HG03520 (cell line): ENCODE measurements at regions not wholly inside any gene's neighbourhood (a gene's known extent, or its start where the extent isn't known, plus 50 kb on each side); places are given as distances from the start of the nearest gene placed in this dataset.
"Not testable (repeated sequence)": the region's sequence is repeated elsewhere in the genome, so short reads cannot be mapped to it uniquely, and the experiment has no call there.

Source experiments
- ATAC-seq: cut with Tn5 transposase; IDR thresholded peaks from one replicate; pipeline ENCODE4 v1.9.1; 2021; ENCODE audit warnings: mild to moderate bottlenecking, moderate library complexity; ENCODE audit not compliant: unreplicated experiment

DNA sequence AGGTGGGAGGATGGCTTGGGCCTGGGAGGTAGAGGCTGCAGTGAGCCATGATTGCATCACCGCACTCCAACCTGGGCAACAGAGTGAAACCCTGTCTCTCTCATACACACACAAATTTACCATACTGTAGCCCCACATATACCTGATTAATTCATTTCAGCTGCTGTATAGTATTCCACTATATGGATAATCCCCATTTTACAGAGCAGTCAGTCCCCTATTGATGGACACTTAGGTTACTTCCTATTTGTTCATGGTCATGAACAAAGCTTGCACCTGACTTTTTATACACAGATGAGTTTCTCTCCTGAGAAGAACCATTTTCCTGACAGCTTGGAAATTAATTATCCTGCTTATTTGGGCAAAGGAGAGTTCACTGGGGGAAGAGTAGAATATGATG lies 59.2 kb downstream of the EMX2 start:
- ATAC-seq: no peak

DNA sequence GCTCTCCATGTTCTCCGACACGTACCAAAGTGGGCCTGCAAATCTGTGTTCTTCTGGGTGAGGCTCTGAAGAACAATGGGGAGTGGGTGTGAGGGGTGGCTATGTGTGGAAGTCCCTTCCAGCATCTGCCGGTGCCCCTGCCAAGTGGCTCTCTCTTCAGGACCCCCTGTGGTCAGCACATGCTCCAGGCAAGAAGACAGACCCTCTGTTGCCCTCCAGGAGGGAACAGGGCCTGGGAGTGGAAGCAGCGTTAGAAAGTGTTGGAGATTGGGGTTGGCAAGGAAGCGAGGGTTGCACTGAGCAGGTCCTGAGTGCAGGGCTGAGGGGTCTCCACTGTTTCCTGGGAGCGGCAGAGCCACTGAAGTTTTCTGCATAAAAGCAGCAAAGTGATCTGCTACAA lies 60.5 kb downstream of the EMX2 start:
- ATAC-seq: no peak

DNA sequence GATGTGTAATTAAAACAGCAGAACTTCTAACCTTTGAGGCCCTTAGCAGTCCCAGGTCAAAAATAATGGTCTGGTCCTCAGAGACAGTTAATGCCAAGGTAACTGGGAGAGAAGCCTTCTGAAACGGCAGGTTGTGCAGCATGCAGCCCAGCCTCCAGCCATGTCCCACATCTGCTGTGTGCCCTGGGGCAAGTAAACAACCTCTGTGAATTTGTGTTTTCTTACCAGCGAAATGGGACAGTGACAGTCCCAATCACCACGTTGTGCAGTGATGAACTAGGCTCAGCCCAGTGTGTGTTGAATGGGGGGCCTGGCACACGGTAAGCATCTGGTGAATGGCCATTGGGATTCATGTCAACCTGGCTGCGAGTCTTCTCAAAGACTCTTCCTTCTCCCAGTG lies 61.2 kb downstream of the EMX2 start:
- ATAC-seq: no peak

DNA sequence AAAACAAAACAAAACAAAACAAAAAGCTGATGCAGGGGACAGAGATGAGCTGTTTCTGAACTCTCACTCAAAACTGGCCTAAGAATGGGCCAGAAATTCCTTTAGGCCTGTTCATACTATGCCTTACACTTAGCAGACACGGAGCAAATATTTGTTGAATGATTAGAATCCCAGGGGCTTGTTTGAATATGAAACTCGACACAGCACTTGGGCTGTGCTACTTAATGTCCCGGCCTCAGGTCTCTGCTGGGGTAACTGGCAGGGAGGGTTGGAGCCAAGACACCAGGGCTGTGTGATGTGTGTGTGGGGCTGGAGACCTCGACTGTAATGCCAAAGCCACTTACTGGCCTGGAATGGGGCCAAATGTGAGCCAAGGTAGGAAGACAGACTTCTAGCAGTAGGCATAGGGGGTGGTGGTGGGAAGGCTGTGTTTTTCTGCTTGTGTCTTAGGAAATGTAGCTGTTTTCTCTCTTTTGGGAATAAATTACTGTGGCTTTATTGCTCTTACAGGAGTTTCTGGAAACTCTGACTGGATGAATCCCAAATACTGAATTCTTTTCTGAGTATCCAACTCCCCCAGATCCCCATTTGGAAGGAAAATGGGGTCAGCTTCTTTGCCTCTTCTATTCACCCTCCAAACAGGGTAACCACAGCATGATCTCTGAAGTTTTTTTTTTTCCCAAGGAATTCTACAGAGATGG lies 66.7 kb downstream of the EMX2 start:
- peak; percentile 46 for ATAC-seq

DNA sequence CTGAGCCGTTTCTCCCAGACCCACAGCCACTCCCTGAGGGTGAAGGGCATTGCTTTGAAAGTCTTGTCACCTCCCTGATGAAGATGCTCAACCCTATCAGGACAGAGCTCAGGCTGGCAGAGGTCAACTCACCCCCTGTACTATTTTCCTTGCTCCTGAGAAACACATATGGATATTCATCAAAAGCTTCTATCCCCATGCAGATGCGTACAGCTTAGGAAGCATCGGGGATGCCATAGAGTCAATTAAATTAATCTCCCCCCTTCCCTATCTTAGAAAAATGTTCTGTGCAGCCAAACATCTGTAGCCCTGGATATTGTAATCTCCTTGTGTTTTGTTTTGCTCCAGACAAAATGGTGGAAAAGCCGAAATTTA lies 67.2 kb downstream of the EMX2 start:
- ATAC-seq: no peak

DNA sequence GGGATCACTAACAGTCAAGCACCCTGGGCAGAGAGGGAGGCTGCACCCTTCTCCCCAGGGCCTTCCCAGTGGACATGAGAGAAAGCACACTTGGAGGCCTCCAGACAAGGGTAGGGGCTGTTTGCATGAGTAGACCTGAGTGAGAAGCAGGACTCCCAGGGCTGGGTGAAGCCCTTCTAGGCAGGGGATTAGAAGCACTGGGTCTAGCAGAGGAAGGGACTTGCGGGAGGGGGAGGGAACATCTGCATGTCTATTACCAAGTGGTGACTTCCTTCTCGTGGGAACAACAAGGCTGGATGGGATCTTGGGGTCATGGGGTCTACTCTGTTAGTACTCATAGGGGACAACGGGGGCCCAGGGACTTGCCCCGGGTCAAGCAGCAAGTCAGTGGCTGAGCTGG lies 67.8 kb downstream of the EMX2 start:
- ATAC-seq: no peak

DNA sequence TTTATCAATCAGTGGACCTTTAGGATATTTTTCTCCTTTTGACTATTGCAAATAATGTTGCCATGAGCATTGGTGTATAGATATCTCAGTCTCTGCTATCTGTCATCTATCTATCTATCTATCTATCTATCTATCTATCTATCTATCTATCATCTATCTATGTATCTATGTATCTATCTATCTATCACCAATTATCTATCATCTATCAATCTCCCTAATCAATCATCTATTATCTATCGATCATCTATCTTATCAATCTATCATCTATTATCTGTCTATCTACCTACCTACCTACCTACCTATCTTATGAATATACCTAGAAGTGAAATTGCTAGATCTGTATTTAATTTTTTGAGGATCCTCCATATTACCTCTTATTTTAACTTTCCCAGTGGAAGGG lies 69.6 kb downstream of the EMX2 start:
- ATAC-seq: no peak

DNA sequence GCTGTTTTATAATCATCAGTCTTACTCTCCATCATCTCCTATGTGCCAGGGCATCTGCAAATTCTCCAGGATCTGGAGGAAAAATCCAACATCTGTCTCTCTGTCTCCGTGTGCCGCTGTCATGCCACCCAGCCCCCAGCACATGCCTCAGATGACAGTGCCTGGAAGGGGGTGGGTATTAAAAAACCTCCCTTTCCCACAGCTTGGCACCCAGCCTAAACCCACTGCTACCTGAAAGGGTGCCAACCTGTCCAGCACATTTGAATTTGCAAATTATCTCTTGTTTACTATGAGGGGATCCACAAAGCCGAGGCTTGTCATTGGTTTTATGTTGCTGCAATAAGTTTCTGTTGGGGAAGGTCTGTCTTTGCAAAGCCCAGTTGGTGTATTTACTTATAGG lies 73.1 kb downstream of the EMX2 start:
- no peak for ATAC-seq

DNA sequence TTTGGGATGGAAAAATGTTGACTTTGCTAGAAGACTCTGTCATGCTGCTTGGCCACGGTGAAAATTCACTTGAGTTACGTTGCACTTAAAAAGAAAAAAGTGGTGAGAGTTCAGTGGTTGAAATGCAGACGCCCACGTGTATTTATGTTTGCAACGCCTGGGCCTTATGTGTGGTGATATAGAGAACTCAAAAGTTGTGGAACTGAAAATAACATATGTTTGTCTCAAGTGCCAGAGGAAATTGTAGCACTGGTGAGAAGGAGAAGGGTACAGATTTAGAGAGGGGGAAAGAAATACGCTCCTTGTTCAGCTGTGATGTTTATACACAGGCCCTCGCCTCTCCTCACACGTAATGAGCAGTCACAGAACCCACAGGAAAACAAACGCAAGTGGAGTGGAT lies 73.6 kb downstream of the EMX2 start:
- ATAC-seq: peak; percentile 73

DNA sequence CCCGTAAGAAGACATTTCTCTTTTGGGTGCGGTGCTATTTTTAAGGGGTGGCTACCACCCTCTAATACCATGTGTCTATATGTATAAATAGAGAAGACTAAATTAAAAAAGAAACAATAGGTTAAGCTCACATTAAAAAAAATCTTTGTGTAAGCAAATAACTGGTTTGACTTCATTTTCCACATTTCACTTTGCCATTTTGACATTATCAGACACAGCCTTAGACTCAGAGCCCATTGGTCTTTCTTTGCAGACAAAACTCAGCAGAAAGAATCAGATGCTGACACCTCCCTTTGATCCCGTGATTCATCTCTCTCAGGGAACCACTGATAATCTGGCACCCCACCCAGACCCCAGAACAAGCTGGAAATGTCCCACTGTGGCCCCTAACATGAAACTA lies 74.5 kb downstream of the EMX2 start:
- no peak for ATAC-seq

DNA sequence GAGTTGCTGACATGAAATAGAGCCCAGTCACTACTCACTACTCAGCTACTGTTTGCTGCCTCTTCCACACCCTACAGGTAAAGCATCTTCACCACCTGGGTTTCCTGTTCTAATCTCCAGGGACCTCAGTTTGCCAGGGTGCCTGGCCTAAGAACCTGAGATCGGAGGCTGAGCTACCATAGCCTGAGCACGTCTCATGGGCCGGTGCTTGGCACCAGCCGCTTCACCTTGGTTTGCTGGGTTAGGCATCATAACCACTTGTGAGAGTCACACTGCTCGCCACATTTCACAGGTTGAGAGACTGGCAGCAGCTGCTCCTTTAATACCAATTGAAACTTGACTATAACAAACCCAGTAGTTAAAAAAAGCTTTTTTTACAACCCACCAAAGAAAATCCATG lies 75.1 kb downstream of the EMX2 start:
- no peak for ATAC-seq

DNA sequence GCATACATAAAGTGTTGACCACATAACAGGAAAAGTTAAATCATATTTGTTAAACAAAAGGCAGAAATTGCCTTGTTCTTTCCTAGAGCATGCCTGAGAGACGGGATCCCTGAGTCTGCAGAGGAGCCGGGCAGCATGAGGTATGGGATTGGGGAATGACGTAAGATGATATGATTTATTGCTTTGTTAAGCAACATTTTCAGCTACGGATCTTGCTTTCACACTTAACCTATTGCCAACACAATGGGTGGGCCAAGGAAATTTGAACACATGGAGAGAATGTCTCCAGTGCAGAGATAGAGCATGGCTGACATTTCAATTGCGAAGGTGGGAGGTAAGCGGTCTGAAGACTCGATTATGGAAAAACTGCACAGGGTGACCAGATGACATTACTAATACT lies 76.7 kb downstream of the EMX2 start:
- ATAC-seq: no peak

DNA sequence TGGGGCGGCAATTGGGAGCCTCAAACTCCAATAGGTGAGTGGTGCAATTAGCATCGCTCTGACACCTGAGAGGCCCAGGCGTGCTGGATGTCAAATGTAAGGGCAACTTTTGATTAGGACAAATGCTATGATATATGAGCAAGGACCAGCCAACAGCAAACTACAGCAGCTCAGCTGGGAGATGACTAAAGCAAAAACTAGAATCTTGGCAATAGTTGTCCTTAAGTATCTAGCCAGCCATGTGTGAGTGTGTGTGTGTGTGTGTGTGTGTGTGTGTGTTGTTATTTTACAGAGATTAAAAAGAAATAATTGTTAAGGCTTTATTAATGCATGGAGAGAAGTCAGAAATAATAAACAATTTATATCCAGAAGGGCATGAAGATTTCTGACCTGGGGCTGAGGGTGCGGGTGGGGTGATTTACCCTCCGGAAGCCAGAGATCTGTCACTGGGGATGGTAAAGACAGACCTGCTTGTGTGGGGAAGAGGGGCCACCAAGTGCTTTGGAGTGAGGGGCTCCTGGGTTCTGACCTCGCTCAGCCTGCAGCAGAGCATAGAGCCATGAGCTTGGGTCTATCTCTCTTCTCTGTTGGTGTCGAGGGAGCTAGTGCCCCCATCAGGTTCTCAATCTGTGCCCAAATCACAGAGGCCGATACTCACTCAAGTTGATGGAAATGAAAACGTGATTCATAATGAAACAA lies 77.3 kb downstream of the EMX2 start:
- no peak for ATAC-seq

DNA sequence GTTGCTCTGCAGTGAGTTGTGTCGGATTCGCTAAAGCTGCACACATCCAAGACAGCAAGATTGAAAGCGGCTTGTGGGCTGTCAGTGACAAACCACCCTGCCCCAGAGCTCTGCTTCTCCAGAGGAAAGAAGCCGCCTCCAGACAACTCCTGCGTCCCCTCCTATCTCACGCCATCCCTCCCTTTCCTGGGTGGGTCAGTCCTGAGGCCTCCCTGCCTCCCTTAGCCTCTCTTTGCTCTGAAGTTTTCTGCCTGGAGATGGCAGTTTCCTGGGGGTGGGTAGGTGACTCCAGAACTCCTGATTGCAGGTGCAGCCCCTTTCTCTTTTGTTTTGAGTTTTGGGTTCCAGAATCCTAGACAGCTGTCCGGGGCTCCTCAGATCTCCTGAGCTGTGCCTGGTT lies 78.7 kb downstream of the EMX2 start:
- ATAC-seq: no peak

DNA sequence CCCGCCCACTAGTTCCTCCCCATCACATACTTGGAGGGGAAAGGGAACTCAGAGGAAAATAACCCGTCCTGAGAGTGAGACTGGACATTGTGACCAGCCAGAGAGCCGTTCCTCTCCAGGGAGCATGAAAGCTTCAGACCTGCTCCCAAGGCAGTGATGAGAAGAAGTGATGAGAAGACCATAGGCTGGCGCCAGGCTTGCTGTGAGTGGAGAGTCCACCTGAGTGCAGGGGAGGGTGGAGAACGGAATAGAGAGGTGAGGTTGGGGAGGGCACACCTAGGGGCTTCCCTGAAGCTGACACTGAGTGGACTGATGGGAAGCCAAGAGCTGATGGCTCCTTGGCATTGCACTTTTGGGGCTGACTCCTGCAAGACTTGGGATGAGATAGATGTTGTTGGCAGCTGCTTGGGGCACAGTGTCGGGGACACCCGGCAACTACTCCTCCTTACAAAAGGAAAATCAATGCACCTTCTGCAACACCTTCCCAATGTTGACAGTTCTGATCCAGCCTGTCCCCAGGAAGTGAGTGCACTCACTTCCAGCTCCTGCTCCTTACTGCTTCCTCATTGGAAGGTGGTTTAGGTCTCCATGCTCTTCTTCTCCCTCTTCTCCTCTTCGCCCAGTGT lies 79.4 kb downstream of the EMX2 start:
- ATAC-seq: no peak

DNA sequence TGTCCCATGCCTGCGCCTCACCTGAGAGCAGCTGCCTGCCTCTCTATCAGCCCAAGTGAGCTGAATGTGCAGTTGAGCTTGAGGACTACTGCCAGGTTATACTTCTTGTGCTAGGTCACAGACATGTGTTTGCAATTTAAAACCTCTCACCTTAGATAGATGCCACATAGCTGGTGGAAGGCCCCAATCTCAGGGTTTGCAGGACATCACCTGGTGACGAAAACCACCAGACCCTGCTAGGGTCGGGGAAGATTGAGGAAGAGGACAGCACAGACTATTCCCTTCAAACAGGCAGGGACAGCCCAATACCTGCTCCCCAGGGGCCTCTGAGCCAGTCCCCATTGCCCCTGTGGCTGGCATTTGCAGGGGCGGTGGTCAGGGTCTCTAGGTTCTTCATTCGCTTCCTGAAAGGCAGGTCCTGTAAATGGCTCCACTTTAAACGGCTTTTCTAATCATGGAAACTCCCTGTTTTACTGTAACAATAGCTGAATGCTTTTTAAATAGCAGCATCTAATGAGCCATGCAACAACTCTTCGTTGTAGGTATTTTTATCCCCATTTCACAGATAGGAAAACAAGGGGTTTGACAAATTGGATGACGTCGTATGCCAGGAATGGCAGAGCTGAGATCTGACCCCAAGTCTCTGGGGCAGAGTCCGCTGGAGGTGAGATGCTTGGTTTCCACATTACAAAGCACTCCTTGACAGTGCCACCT lies 80.1 kb downstream of the EMX2 start:
- ATAC-seq: no peak

DNA sequence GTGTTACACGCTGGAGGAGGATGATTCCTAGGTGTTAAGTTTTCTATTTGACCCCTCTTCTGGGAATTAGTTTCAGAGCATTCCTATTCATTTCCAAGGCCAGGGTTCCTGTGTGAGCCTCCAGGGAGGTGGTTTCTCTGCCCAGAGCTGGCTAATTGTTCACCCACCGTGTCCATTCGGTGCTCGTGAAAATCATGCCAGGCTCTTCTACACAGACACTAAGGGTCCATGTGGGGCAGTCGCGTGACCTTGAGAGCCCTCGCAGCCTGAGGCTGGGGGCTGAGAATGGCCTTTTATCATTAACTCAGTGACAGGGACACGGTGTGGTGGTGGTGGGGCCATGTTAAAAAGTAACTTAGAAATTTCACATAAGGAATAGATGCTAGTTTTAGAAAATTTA lies 83.7 kb downstream of the EMX2 start:
- ATAC-seq: no peak

DNA sequence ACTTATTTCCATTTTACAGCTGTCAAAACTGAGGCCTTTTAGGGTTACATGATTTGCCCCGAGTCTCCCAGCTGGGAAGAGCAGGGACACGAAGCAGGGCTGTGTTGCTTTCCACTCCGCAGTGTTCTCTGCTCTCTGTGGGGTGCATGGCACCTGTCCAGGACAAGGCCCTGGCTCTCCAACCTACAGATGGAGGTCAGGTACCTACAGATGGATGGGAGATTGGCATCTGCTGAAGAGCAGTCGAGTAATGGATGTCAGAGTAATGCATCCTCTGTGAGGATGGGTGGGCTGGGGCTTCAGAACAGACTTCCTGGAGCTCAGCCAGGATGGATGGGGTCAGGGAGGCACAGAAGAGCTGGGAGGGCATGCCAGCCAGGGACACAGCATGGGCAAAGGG lies 85.0 kb downstream of the EMX2 start:
- ATAC-seq: no peak

DNA sequence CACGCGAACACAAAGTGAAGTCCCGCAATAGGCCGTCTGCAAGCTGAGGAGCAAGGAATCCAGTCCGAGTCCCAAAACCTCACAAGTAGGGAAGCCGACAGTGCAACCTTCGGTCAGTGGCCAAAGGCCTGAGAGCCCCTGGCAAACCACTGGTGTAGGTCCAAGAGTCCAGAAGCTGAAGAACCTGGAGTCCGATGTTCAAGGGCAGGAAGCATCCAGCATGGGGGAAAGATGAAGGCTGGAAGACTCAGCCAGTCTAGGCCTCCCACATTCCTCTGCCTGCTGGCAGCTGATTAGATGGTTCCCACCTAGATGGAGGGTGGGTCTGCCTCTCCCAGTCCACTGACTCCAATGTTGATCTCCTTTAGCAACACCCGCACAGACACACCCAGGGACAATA lies 87.2 kb downstream of the EMX2 start:
- ATAC-seq: not testable (repeated sequence)

DNA sequence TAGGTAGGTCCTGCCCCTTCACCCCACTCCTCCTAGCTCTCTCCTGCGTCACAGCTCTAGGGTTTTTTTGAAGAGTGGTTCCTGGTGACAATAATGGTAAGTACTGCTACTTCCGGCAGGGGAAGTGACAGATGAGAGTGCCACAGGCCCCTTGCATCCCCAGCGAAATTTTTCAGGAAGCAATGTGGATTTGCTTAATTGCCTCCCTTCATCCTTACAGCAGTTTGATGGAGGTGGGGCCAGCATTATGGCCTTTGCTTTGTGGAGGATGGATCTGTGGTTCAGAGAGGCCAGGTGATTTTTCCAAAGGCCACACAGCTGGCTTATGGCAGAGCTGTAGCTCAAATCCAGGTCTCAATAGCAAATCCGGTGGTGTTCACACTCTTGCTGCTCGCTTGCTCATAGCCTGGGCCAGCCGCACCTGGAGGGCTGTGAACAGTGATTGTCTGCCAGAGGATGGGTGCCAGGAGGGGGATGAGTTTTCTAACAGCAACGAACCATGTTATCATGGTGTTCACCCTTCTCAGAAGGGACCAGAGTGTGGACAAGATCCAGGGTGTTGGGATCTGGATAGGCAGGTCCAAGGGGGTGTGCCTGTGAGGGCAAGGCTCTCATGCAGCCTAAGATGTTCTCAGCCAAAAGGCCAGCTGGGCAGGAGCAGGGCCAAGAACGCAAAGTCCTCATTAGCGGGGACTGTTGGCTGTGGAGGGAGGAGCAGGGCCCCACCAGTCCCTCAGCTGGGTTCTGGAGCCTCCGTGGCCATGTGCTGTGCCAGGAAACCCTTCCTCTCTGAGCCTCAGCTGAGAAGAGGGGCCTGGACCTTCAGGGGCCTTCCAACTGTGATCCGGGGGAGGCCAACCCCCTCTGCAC lies 89.0 kb downstream of the EMX2 start:
- ATAC-seq: no peak

DNA sequence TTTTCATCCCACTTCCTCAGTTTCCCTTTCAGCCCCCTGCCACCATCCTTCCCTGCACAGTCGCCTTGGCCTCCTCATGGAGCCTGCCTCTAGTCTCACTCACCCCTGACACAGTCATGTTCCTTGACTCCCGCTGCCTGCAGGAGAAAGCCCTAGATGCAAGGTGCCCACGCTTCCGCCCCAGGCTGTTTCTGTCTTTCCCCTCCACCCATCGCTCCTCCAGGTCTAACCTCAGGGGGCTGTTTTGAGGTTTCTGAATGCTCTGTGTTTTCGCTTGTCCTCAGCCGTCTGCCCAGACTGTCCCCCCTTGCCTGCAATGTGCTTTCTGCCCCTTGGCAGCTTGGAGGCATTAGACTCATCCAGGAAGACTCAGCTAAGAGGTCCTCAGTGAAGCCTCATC lies 89.9 kb downstream of the EMX2 start:
- ATAC-seq: no peak
